ENCODE measurements at regions not wholly inside any gene's neighbourhood (a gene's known extent, or its start where the extent isn't known, plus 50 kb on each side); places are given as distances from the start of the nearest gene placed in this dataset.
"Not testable (repeated sequence)": the region's sequence is repeated elsewhere in the genome, so short reads cannot be mapped to it uniquely, and the experiment has no call there.

- DNase-seq, result no peak
These were observed 406.9 kb upstream of the SOX5 start for GRCh38 chr12:24356240-24356804.

GRCh38 chr12:24352363-24352762 lies 402.9 kb upstream of the SOX5 start:
- no peak for DNase-seq

- no peak for DNase-seq
These were observed 399.8 kb upstream of the SOX5 start for GRCh38 chr12:24349051-24349799.

- DNase-seq, result not testable (repeated sequence)
These were observed 398.7 kb upstream of the SOX5 start for GRCh38 chr12:24348180-24348579.

GRCh38 chr12:24328261-24328660 lies 378.8 kb upstream of the SOX5 start:
- peak; percentile 73 for DNase-seq

- DNase-seq, result no peak
These were observed 375.9 kb upstream of the SOX5 start for GRCh38 chr12:24325331-24325730.

- DNase-seq, result no peak
These were observed 358.4 kb upstream of the SOX5 start for GRCh38 chr12:24307716-24308335.

- no peak for DNase-seq
These were observed 357.7 kb upstream of the SOX5 start for GRCh38 chr12:24307153-24307552.

- DNase-seq, result no peak
These were observed 356.5 kb upstream of the SOX5 start for GRCh38 chr12:24306001-24306400.

GRCh38 chr12:24304285-24304684 lies 354.8 kb upstream of the SOX5 start:
- no peak for DNase-seq

- no peak for DNase-seq
These were observed 353.2 kb upstream of the SOX5 start for GRCh38 chr12:24302708-24303107.

- DNase-seq, result peak; percentile 1
These were observed 348.0 kb upstream of the SOX5 start for GRCh38 chr12:24297516-24297915.

GRCh38 chr12:24293549-24293948 lies 344.1 kb upstream of the SOX5 start:
- no peak for DNase-seq

GRCh38 chr12:24287963-24288362 lies 338.5 kb upstream of the SOX5 start:
- no peak for DNase-seq

- no peak for DNase-seq
These were observed 336.0 kb upstream of the SOX5 start for GRCh38 chr12:24285448-24285847.

- DNase-seq, result no peak
These were observed 331.9 kb upstream of the SOX5 start for GRCh38 chr12:24281341-24281740.

GRCh38 chr12:24280056-24280842 lies 330.8 kb upstream of the SOX5 start:
- no peak for DNase-seq

GRCh38 chr12:24278832-24279231 lies 329.4 kb upstream of the SOX5 start:
- no peak for DNase-seq

GRCh38 chr12:24270965-24271364 lies 321.5 kb upstream of the SOX5 start:
- DNase-seq, result no peak

- no peak for DNase-seq
These were observed 321.0 kb upstream of the SOX5 start for GRCh38 chr12:24270464-24270863.

- DNase-seq, result no peak
These were observed 319.3 kb upstream of the SOX5 start for GRCh38 chr12:24268663-24269186.

GRCh38 chr12:24266982-24267381 lies 317.5 kb upstream of the SOX5 start:
- DNase-seq, result no peak

- no peak for DNase-seq
These were observed 307.2 kb upstream of the SOX5 start for GRCh38 chr12:24256684-24257083.

All from NCI-H446 treated with DMSO at 0.1 percent for 48 hours (cell line).